Neutrophil (primary cell): ENCODE measurements at regions not wholly inside any gene's neighbourhood (a gene's known extent, or its start where the extent isn't known, plus 50 kb on each side); places are given as distances from the start of the nearest gene placed in this dataset.

Source experiments
- H3K27ac ChIP-seq: fragments of 200-600 bp; sonication (generic); 2 replicates; pipeline ENCODE4 v1.5.1; 2016; ENCODE audit warnings: mild to moderate bottlenecking, moderate library complexity
- H3K27me3 ChIP-seq: fragments of 200-600 bp; sonication (generic); 2 replicates; pipeline ENCODE4 v1.6.0; 2016; ENCODE audit warnings: mild to moderate bottlenecking
- H3K36me3 ChIP-seq: fragments of 200-600 bp; sonication (generic); 2 replicates; pipeline ENCODE4 v1.5.1; 2017
- H3K4me1 ChIP-seq, 2 experiments: fragments of 200-600 bp in 1 of 2; sonication (generic) in 1 of 2; 1 replicate in 1 of 2; 2 replicates in 1 of 2; pipeline versions ENCODE4 v1.5.1 to v1.6.1; 2013 to 2016; ENCODE audit warnings: low read depth in 1 of 2, low read length in 1 of 2, mild to moderate bottlenecking in 1 of 2, moderate library complexity in 1 of 2; ENCODE audit not compliant: control insufficient read depth in 1 of 2, insufficient read depth in 1 of 2
- H3K4me3 ChIP-seq, 2 experiments: fragments of 200-600 bp in 1 of 2; sonication (generic) in 1 of 2; 1 replicate in 1 of 2; 2 replicates in 1 of 2; pipeline ENCODE4 v1.5.1; 2013 to 2016; ENCODE audit warnings: low read depth in 1 of 2, low read length in 1 of 2, mild to moderate bottlenecking in 1 of 2, moderate library complexity in 1 of 2
- H3K9me3 ChIP-seq: fragments of 200-600 bp; sonication (generic); 2 replicates; pipeline ENCODE4 v1.5.1; 2016
- TF ChIP-seq, protein P1 (sequence below): fragments of 200-600 bp; sonication (generic); IDR thresholded peaks from 2 replicates; pipeline ENCODE4 v1.5.1; 2016; ENCODE audit warnings: antibody characterized with exemption

- Histone ChIP-seq H3K27me3 (no peaks in the 10 kb centered on the region), H3K27ac (no peak overlapping the region), H3K4me3 (no peak overlapping the region), H3K4me1 (no peaks in the 10 kb centered on the region), H3K36me3 (no peaks in the 10 kb centered on the region), H3K9me3 (no peaks in the 10 kb centered on the region)
- TF ChIP-seq, protein P1, sequence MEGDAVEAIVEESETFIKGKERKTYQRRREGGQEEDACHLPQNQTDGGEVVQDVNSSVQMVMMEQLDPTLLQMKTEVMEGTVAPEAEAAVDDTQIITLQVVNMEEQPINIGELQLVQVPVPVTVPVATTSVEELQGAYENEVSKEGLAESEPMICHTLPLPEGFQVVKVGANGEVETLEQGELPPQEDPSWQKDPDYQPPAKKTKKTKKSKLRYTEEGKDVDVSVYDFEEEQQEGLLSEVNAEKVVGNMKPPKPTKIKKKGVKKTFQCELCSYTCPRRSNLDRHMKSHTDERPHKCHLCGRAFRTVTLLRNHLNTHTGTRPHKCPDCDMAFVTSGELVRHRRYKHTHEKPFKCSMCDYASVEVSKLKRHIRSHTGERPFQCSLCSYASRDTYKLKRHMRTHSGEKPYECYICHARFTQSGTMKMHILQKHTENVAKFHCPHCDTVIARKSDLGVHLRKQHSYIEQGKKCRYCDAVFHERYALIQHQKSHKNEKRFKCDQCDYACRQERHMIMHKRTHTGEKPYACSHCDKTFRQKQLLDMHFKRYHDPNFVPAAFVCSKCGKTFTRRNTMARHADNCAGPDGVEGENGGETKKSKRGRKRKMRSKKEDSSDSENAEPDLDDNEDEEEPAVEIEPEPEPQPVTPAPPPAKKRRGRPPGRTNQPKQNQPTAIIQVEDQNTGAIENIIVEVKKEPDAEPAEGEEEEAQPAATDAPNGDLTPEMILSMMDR, result no peak
These were observed 932.8 kb downstream of the IGSF11 start for GRCh38 chr3:118101891-118102290.

DNA sequence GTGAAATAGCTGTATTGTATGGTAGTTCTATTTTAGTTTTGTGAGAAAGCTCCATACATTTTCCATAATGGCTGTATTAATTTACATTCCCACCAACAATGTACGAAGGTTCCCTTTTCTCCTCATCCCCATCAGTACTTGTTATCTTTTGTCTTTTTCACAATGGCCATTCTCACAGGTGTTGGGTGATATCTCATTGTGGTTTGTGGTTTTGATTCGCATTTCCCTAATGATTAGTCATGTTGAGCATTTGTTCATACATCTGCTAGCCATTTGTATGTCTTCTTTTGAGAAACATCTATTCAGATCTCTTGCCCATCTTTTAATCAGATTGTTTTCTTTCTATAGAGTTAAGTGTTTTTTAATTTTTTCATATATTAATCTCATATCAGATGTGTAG lies 931.9 kb downstream of the IGSF11 start:
- Histone ChIP-seq H3K4me1 (no peaks in the 10 kb centered on the region), H3K36me3 (no peaks in the 10 kb centered on the region), H3K4me3 (no peak overlapping the region), H3K27me3 (no peaks in the 10 kb centered on the region), H3K9me3 (no peaks in the 10 kb centered on the region), H3K27ac (no peak overlapping the region)
- TF ChIP-seq, protein P1, result no peak

- TF ChIP-seq, protein P1, result no peak
- H3K4me1 ChIP-seq, result no peaks in the 10 kb centered on the region
- H3K27ac ChIP-seq, result no peak overlapping the region
- H3K27me3 ChIP-seq, result no peaks in the 10 kb centered on the region
- no peaks in the 10 kb centered on the region for H3K9me3 ChIP-seq
- H3K4me3 ChIP-seq, result no peak overlapping the region
- no peaks in the 10 kb centered on the region for H3K36me3 ChIP-seq
These were observed 926.4 kb downstream of the IGSF11 start for GRCh38 chr3:118108201-118108600.

DNA sequence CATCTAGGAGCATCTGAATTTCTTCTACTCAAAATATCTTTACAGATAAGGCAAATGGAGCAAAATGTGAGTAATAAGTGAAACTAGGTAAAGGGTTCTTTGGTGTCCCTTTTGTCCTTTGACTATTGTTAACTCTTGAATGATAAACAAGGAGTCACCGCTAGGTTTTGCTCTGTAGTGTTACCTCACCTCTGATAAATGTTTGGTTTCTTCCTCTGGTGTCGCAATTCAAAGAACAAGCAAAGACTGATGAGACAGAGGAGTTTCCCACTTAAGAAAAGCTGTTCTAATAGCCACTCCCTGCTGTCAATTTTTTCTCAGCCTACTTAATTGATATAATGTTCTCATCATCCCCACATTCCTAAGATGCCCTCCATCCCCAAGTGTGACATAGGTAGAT lies 925.9 kb downstream of the IGSF11 start:
- no peak overlapping the region for H3K4me3 ChIP-seq
- no peaks in the 10 kb centered on the region for H3K4me1 ChIP-seq
- H3K36me3 ChIP-seq, result no peaks in the 10 kb centered on the region
- TF ChIP-seq, protein P1, result no peak
- no peaks in the 10 kb centered on the region for H3K9me3 ChIP-seq
- H3K27ac ChIP-seq, result no peak overlapping the region
- H3K27me3 ChIP-seq, result no peaks in the 10 kb centered on the region

DNA sequence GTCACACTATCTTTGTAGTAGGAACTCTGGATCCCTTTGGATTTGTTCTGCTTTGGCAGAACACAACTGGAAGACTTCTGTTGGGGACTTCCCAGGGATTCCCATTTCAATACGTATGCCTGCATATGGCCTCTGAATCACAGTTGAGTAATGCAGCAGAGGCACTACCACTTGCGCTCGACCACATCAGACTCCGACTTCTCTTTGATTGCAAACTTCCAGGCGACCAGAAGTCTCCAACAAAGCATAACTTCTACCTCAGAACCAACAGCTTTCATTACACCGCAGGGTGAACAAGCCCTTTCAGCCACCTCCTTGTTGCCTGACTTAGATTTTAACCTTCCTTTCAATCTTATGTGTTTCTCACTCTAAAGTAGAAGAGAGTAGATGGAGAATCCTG lies 924.4 kb downstream of the IGSF11 start:
- no peaks in the 10 kb centered on the region for H3K4me1 ChIP-seq
- H3K27ac ChIP-seq, result no peak overlapping the region
- TF ChIP-seq, protein P1, result no peak
- no peaks in the 10 kb centered on the region for H3K36me3 ChIP-seq
- no peaks in the 10 kb centered on the region for H3K9me3 ChIP-seq
- H3K27me3 ChIP-seq, result no peaks in the 10 kb centered on the region
- no peak overlapping the region for H3K4me3 ChIP-seq

- Histone ChIP-seq H3K27ac (no peak overlapping the region), H3K4me3 (no peak overlapping the region), H3K27me3 (no peaks in the 10 kb centered on the region), H3K9me3 (no peaks in the 10 kb centered on the region), H3K4me1 (no peaks in the 10 kb centered on the region), H3K36me3 (no peaks in the 10 kb centered on the region)
- TF ChIP-seq, protein P1, result no peak
These were observed 917.7 kb downstream of the IGSF11 start for GRCh38 chr3:118116991-118117390.
